OCI-LY7 (cell line): ENCODE measurements at regions not wholly inside any gene's neighbourhood (a gene's known extent, or its start where the extent isn't known, plus 50 kb on each side); places are given as distances from the start of the nearest gene placed in this dataset.

Source experiments
- EZH2phosphoT487 ChIP-seq: fragments of 200-600 bp; sonication (generic); IDR thresholded peaks from 2 replicates; pipeline ENCODE4 v1.6.1; 2018; ENCODE audit warnings: low read depth, borderline replicate concordance, mild to moderate bottlenecking, mixed run types, antibody characterized with exemption, low read length, moderate library complexity, mixed read lengths
- TF ChIP-seq, protein P1 (sequence below): fragments of 200-600 bp; sonication (generic); conservative IDR thresholded peaks from 2 replicates; pipeline ENCODE4 v1.5.1; 2014; ENCODE audit warnings: mild to moderate bottlenecking, antibody characterized with exemption, low read length, moderate library complexity, mixed read lengths

DNA sequence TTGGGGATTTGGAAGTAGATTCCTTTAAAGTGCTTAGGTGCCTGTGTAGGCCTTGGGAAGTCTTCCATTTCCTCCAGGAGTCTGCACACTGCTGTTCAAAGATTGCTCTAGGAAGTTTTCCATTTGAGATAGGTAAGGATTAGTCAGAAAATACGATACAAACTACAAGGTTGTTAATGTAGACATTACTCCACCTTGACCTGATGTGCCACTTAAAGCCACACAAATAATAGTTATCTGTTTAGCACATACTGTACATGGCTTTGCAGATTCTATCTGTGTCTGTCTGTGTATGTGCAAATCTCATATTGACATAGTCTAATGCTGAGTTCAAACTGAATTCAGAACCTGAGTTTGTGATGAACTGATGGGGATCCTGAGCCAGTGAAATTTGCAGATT is 118.4 kb downstream of the RHOU start:
- TF ChIP-seq, protein P1, sequence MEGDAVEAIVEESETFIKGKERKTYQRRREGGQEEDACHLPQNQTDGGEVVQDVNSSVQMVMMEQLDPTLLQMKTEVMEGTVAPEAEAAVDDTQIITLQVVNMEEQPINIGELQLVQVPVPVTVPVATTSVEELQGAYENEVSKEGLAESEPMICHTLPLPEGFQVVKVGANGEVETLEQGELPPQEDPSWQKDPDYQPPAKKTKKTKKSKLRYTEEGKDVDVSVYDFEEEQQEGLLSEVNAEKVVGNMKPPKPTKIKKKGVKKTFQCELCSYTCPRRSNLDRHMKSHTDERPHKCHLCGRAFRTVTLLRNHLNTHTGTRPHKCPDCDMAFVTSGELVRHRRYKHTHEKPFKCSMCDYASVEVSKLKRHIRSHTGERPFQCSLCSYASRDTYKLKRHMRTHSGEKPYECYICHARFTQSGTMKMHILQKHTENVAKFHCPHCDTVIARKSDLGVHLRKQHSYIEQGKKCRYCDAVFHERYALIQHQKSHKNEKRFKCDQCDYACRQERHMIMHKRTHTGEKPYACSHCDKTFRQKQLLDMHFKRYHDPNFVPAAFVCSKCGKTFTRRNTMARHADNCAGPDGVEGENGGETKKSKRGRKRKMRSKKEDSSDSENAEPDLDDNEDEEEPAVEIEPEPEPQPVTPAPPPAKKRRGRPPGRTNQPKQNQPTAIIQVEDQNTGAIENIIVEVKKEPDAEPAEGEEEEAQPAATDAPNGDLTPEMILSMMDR: no peak
- no peak for TF ChIP-seq EZH2phosphoT487
